Neural cell (in vitro differentiated cells): ENCODE measurements at regions not wholly inside any gene's neighbourhood (a gene's known extent, or its start where the extent isn't known, plus 50 kb on each side); places are given as distances from the start of the nearest gene placed in this dataset.

Experiments
- EP300 ChIP-seq: fragments of 450-650 bp; conservative IDR thresholded peaks from 2 replicates; pipeline ENCODE4 v1.6.1; 2014; ENCODE audit warnings: antibody characterized with exemption, mild to moderate bottlenecking, moderate library complexity; ENCODE audit not compliant: poor library complexity, severe bottlenecking
- POLR2AphosphoS5 ChIP-seq: IDR thresholded peaks from 2 replicates; pipeline ENCODE4 v1.6.1; 2012
- SMC3 ChIP-seq: fragments of 450-650 bp; conservative IDR thresholded peaks from 2 replicates; pipeline ENCODE4 v1.6.1; 2014; ENCODE audit warnings: antibody characterized with exemption, mild to moderate bottlenecking, moderate library complexity; ENCODE audit not compliant: poor library complexity
- TF ChIP-seq, protein P1 (sequence below): fragments of 450-650 bp; IDR thresholded peaks from 2 replicates; pipeline ENCODE4 v1.5.1; 2014; ENCODE audit warnings: antibody characterized with exemption, mild to moderate bottlenecking, moderate library complexity; ENCODE audit not compliant: poor library complexity, severe bottlenecking

- TF ChIP-seq POLR2AphosphoS5 (no peak), EP300 (no peak), SMC3 (no peak)
- TF ChIP-seq, protein P1, sequence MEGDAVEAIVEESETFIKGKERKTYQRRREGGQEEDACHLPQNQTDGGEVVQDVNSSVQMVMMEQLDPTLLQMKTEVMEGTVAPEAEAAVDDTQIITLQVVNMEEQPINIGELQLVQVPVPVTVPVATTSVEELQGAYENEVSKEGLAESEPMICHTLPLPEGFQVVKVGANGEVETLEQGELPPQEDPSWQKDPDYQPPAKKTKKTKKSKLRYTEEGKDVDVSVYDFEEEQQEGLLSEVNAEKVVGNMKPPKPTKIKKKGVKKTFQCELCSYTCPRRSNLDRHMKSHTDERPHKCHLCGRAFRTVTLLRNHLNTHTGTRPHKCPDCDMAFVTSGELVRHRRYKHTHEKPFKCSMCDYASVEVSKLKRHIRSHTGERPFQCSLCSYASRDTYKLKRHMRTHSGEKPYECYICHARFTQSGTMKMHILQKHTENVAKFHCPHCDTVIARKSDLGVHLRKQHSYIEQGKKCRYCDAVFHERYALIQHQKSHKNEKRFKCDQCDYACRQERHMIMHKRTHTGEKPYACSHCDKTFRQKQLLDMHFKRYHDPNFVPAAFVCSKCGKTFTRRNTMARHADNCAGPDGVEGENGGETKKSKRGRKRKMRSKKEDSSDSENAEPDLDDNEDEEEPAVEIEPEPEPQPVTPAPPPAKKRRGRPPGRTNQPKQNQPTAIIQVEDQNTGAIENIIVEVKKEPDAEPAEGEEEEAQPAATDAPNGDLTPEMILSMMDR = no peak
Observed at GRCh38 chr4:181204109-181204508, 1039.1 kb upstream of the TENM3 start.
